ENCODE measurements at regions not wholly inside any gene's neighbourhood (a gene's known extent, or its start where the extent isn't known, plus 50 kb on each side); places are given as distances from the start of the nearest gene placed in this dataset.
"Not testable (repeated sequence)": the region's sequence is repeated elsewhere in the genome, so short reads cannot be mapped to it uniquely, and the experiment has no call there.

DNA sequence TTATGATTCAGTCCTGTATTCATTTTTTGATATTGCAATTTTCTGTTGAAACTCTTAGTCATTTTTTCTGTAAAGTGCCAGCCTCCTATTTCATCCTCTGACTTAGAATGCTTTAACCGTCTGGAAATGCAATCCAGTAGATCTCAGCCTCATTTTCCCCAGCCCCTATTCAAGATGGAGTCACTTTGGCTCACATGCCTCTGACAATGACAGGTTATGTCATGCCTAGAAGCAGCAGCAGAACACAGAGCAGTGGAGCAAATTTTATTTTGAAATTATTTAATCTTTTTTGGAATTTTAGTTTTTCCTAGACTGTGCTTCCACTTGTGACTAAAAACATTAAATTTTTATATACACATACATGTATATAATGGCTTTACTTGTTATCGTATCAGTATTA lies 1053.2 kb downstream of the TAF11L14 start:
- no peak for DNase-seq (ENCODE audit: low read depth)

DNA sequence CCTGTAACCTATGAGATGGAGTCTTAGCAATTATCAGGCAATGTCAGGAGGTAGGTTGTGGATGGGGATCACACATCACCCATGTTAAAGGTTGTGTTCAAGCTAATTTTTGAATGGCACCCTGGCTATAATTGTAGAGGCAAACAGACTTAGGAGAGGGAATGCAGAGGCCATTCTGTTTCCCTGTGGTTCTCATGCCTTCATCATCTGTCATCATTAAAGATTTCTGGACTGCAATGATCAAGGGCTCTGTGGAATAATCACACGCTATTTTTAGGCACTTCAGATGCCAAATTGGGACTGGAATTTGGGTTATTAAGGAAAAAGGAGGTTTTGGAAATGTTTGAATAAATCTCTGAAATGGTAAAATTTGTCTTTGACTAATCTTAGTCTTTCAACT lies 1065.4 kb downstream of the TAF11L14 start:
- peak; percentile 0 for DNase-seq (ENCODE audit: low read depth)

DNA sequence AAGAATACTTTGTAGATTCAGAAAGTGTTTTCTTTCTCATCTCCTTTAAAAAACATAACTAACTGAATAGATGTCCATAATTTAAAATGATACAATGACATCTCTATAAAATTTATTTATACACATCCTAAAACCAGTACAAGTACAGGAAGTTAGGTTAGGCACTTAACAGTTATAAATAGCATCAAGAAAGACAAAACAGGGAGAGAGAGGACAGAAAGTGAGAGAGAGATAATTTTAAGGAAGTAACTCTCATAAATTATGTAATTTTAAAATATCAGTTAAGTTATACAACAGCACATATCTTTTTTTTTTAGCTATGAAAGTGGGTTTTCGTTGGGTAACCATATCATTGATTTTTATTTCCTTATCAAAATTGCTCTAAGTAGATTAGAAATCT lies 1068.6 kb downstream of the TAF11L14 start:
- no peak for DNase-seq (ENCODE audit: low read depth)

DNA sequence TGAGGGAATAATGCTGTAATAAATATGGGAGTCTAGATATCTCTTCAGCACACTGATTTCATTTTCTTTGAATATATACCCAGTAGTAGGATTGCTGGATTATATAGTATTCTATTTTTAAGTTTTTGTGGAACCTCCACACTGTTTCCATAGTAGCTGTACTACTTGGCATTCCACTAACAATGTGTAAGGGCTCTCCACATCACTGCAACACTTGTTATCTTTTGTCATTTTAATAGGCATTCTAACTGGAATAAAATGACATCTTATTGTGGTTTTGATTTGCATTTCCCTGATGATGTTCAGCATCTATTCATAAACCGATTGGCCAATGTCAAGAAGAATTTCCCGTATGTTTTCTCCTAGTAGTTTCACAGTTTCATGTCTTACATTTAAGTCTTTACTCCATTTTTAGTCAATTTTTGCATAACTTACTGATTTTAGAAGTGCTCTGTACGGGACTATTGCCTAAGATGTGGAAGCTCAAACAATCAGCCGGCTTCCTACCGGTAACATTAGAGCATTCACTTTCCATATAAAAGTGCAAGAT lies 1078.8 kb downstream of the TAF11L14 start:
- DNase-seq (ENCODE audit: low read depth), result peak; percentile 3

DNA sequence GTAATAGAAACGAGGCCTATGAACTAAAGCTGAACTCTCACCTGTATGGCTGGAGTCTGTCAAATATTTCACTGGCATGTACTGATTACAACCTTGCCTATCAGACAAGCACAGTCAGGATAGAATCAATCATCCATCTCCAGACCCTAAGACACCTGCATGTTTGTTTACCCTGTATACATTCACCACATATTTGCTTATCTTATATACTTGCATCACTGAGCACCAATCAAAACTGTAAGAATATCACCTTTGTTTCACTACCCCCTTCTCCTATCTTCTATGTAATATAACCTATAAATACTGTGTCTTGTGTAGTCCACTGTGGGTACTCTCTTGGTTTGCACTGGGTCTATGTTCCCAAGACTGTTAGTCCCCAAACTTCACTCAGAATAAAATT lies 1085.7 kb downstream of the TAF11L14 start:
- no peak for DNase-seq (ENCODE audit: low read depth)

DNA sequence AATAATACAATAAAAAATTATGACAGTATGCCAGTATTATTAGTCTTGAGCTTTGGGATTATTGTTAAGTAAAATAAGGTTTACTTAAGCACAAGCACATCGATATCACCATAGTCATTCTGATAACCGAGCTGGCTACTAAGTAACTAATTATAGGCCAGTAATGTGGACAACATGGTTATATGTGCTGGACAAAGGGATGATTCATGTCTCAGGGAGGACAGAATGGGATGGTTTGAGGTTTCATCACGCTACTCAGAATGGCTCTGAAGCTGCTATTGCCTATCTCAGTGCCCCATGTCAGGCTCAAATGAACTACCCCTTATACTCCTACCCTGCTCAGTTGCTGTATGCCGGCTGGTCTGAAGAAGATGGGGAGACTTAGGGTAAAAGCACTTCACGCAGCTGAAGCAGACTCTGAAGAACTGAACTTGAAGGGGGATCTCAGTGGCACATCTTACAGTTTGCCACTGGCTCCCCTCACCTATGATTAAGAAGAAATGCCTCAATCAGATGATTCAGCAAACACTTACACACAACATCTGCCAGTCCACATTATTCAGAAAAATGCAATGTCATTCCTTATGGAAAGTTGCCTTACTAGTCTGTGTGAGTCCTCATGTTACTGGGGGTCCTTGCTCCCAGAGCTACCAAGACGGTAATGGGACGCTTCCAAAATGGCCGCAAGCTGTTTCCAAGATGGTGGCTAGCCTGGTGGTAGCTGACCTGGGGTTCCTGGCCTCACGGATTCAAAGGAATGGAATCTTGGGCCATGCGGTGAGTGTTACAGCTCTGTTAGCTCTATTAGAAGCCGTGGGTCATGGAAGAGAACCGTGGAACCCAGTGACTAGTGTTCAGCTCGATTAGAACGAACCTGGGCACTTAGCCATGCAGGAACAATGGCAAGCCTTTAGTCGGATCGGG lies 1098.6 kb downstream of the TAF11L14 start:
- DNase-seq (ENCODE audit: low read depth), result peak; percentile 13

DNA sequence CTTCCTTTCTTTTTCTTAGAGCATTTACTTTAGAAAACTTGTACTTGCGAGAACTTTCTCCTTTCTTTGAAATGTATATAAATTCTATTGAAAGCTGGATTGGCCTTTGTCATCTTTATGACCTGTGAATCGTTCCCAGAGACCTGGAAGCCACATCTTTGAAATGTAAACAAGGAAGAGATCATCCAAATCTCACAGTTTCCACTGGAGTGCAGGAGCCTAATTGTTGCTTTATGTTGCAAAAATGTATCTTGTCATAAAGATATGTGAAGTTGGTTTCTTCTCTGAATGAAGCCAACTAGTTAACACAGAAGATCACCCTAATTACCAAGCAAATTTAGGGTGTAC lies 1101.8 kb downstream of the TAF11L14 start:
- DNase-seq (ENCODE audit: low read depth), result no peak

DNA sequence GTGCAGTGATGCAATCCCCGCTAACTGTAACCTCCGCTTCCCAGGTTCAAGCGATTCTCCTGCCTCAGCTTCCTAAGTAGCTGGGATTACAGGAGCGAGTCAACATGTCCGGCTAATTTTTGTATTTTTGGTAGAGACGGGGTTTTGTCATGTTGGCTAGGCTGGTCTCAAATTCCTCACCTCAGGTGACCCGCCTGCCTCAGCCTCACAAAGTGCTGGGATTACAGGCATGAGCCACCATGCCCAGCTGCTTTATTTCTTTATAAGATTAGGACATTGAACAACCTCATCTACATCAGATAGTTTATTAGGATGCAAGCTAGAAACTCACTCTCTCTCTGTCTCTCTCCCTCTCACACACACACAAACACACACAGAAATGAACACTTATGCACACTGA lies 1102.5 kb downstream of the TAF11L14 start:
- not testable (repeated sequence) for DNase-seq (ENCODE audit: low read depth)

DNA sequence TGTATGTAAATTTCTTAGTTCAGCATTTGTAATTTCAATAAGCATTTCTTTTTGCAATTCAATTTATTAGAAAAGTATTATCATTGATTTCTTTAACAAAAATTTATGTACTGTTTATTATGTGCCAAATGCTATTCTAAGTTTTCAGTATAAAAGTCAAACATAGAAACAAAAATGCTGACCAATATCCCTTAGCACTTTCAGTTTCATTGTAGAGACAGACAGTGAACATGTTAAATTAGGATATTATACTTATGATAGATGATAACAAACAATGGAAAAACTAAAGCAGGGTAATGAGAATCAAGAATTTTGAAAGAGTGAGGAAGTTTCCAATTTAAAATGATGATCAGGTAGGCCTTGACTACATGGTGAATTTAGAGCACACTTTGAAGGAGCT lies 1106.0 kb downstream of the TAF11L14 start:
- no peak for DNase-seq (ENCODE audit: low read depth)

DNA sequence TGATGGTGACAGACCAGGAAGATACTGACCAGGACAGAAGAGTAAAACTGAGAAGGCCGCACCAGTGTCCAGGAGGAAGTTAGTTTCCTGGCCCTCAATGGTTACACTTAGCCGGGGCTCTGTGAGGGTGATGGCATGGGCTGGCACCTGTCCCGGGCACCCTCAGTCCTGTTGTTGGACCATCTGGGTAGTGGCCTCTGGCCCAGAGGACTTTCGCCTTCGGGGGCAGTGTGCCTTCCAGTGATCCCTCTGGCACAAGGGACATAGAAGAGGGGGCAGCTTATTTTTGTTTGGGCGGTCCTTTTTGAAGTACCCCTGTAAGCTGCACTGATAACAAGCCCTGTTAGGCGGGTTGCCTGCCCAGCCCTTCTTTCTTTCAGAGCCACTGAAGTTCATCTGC lies 1108.6 kb downstream of the TAF11L14 start:
- no peak for DNase-seq (ENCODE audit: low read depth)

DNA sequence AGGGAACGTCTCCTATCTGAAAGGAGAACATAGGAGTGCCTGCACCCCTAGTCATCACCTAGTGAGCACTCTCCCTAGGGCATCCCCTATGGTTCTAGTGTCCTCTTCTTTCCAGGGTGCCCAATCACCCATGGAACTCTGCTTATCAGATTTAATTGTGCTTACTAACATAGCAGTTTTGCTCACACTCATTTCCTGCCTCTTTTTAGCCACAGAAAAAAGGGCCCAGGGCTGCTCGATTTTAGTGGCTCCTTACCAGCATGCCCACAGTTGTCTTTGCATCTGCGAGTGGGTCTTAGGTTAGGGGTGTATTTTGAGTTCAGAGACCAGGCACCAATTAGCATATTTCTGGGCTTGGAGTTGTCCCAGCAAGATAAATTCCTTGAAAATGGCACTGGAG lies 1110.2 kb downstream of the TAF11L14 start:
- DNase-seq (ENCODE audit: low read depth), result no peak

DNA sequence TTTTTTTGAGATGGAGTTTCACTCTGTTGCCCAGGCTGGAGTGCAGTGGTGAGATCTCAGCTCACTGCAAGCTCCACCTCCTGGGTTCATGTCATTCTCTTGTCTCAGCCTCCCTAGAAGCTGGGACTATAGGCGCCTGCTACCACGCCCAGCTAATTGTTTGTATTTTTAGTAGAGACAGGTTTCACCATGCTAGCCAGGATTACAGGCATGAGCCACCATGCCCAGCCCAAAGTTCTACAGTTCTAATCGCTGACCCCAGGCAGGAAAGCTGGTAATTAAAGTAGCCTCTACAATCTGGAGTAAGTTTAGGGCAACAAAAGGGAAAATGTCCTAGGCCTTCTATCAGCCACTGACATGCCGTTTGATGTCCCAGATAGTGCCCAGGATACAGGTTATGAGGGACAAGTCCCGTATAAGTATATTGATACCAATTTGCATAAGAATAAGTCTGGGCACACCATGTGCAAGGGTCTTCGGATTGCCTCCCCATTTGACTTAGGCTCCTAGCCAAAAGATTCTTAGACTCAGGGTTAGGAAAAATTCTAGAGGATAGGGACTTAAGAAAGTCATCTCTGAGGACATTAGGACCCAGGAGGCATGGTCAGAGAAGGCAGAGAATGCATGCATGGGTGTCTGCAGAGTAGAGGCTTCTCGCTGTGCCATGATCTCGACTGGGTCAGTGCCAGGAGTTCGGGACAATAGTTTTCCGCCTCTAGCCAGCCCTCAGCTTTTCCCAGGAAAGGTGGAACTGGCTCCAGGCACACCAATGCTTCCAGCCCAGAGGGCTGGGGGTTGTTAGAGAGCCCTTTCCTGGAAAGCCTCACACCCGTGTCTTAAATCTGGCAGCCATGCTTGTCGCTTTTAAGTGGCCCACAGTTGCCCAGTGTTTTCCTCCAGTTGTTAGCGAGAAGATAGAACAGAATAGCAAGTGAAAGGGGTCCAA lies 1111.1 kb downstream of the TAF11L14 start:
- DNase-seq (ENCODE audit: low read depth), result peak; percentile 34

DNA sequence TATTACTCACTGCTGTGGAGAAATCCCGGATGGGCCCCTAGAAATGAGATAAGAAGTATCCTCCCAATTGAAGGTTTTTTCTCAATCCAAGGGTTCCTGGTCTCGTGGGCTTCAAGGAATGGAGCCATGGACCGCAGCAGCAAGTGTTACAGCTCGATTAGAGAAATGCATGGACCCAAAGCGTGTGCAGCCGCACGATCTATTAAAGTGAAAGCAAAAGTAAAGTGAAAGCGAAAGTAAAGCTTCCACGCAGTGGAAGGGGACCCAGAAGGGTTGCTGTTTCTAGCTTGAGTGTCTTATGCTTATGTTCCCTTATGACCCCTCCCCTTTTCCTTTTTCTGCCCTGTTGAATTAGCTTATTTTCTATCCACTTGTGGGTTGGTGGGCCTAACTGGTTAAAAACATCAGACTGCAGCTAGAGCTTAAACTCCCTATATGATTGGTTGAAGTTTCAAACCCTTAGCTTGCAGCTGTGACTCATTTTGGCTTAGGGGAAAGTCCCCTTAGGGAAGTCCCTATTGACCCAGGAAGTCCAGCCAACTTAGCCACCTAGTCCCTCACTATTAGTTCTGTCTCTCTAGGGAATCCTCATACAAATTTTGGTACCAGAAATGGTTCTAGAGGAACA lies 1111.8 kb downstream of the TAF11L14 start:
- DNase-seq (ENCODE audit: low read depth), result peak; percentile 48

DNA sequence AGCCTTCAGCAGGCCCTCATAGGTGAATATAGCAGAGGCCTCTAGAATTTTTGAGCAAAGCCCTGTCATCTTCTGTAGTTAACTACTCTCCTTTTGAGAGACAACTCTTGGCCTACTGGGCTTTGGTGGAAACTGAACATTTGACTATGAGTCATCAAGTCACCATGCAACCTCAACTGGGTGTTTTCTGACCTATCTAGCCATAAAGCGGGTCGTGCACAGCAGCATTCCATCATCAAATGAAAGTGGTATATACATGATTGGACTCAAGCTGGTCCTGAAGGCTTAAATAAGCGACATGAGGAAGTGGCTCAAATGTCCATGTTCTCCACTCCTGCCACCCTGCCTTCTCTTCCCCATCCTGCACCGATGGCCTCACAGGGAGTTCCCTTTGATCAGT lies 1115.5 kb downstream of the TAF11L14 start:
- no peak for DNase-seq (ENCODE audit: low read depth)

DNA sequence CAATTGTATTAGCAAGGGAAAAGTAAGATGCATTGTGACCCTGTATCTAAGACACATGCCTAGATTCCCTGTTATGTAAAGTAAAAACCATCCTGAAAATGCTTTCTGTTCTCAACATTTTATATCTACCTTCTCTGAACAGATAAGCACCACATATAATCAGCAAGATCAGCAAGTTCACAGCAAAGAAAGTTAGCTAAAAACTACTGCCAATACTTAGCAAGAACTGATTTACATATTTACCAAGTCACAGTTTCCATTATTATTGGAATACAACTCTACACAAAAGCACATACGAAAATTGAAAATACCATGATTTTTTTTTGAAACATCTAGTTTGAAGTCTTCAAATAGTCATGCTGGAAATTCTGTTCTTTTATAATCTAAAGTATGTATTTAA lies 1118.1 kb downstream of the TAF11L14 start:
- DNase-seq (ENCODE audit: low read depth), result no peak

DNA sequence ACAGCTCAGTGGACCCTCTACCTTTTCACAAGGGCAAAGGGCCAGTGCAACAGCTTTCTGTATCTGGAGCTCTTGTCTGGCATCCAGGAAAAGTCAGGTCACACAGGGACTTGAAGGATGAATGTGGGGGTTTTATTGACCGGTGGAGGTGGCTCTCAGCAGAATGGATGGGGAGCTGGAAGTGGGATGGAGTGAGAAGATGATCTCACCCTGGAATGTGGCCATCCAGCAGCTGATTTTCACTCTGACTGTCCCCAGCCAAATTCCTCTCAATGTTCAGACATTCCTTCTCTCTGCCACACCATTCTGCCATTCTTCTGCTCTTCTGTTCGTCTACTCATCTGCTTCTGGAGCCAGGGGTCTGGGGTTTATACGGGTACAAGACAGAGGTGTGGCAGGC lies 1119.9 kb downstream of the TAF11L14 start:
- DNase-seq (ENCODE audit: low read depth), result no peak

DNA sequence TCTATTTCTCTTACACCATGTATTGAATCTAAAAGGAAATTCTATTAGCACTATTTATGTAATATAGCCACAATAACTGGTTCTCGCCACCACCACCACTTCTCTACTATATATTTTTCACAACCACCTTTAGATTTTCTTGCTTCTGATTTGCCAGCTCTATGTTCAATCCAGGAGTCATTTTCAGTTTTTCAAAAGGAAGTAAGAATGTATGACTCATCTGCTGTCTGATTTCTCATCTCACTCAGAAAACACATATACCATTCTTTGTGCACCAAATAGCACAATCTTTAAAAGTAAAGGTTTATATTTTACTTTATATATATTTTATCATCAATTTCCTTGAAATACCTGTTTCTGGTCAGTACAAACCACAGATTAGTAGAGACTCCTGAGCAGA lies 1127.5 kb downstream of the TAF11L14 start:
- DNase-seq (ENCODE audit: low read depth), result peak; percentile 5

DNA sequence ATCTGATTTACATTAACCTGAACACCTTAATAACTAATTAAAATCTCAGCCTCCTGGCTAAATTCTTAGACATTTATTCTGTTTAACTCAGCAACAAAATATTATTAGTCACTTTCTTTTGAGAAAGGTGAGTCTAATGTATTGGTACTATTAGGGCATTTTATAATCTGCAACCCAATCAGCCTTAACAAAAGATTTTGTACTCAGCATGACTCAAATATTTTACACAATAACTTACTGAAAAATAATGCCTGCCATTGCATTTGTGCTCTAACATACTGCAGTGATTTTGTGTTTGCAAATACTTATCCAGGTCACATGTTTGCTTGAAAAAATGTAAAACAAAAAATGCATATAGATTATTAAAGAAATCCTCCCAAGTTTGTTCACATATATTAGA lies 1129.9 kb downstream of the TAF11L14 start:
- DNase-seq (ENCODE audit: low read depth), result no peak

DNA sequence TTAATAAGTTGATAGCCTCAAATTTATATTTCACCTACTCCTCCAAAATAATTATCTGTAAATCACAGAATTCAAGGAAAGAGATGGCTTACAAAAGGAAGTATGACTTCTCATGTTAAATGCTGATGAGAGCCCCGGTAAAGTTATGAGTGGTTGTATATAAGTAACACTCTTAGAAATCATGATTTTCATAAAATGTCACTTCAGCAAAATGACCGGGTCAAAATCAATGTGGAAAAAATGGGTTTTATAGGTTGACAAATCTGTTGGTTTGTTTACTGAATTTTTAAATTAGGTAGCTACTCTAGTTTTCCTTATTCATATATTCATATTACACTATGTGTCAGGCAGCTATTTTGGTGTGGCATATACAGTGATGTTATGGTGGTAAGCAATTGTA lies 1131.0 kb downstream of the TAF11L14 start:
- no peak for DNase-seq (ENCODE audit: low read depth)

DNA sequence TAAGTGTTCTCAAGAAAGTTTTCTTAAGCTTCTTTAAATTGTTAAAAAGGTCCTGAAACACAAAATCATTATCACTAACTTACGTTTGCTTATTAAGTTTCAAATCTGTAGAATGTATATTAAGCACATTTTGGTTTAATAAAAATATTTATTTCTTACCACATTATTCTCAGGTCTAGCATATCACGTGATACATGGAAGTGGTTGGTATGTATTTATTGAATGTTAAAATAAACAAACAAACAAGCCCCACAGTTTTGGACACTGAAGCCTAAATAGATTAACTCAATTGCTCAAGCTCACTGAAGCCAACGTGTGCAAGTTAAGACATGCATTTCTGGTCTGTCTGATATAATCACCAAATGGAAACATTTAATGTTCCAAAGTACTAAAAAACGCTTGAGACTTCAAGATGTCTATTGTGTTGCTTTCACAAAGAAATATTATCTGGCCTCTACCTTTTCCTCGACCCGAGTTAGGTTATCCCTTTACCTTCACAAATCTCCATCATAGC lies 1136.9 kb downstream of the TAF11L14 start:
- no peak for DNase-seq (ENCODE audit: low read depth)

DNA sequence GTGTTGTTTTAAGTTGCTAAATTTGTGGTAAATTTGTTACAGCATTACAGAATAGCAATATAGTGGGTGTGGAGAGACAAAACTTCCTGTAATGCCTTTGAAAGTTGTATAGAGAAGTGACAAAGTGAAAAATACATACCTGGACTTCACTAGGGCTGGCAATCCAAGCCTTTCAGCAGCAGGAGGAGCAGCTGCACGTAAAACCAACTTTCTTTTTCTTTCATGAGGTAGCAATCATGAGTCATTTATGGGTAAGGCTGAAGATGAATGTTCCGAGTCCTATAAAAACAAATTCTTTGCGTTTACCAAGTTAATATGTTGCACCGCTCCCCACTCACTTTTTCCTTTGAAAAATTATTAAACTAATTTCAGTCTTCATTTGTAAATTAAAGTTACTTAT lies 1138.2 kb downstream of the TAF11L14 start:
- DNase-seq (ENCODE audit: low read depth), result peak; percentile 6

DNA sequence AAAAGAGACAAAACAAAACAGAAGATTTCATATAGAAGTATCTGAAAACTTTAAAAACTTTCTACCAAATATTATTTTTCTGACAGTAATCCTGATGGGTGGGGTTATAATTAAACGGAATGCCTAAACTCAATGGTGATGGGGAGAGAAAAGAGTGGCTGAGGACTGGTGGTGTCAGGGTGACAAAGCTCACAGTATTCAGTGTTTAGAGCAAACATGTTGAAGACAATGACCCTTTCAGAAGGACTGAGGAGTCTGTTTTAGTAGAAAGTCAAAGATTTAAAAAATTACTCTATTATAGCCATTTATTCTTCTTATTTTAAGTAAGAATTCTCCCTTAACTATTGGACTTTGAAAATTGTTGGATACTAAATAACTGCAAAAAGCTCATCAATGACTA lies 1144.0 kb downstream of the TAF11L14 start:
- no peak for DNase-seq (ENCODE audit: low read depth)
